K562 (cell line): ENCODE measurements at regions not wholly inside any gene's neighbourhood (a gene's known extent, or its start where the extent isn't known, plus 50 kb on each side); places are given as distances from the start of the nearest gene placed in this dataset.

Source experiments
- ATAC-seq: fragments of 200-7000 bp; cut with Tn5 transposase; 3 replicates; pipeline ENCODE4 v1.9.1; 2020; ENCODE audit warnings: moderate library complexity
- BruUV-seq: library from RNA; stranded (reverse); fragments of 400-500 nt; replicated peaks from 2 replicates; lab custom pipeline; 2021; lab: Mats Ljungman, UMichigan
- CTCF ChIA-PET: fragments of 300-600 bp; formaldehyde crosslinking; extraction: SDS; loops from one replicate; lab custom pipeline; 2021; ENCODE audit warnings: low intra/inter-chr PET ratio; lab: Yijun Ruan, JAX
- POLR2A ChIA-PET: fragments of 300-600, 350-650 bp; sonication (Branson Sonifier 250); formaldehyde crosslinking; extraction: SDS; loops from one replicate; lab custom pipeline; 2021; ENCODE audit warnings: antibody characterized with exemption, inconsistent platforms; lab: Yijun Ruan, JAX
- DNase-seq, 4 experiments: peaks; one replicate each; pipeline versions ENCODE4 v3.0.0 to v3.0.0-alpha.2; 2011 to 2018; ENCODE audit warnings: low spot score in 3 of 4, mixed read lengths in 3 of 4; ENCODE audit errors: extremely low read depth in 1 of 4
- FAIRE-seq: peaks from 2 replicates; lab custom pipeline; 2011; peaks lifted over from hg19 to GRCh38; lab: Jason Lieb, UNC
- H2AFZ ChIP-seq: 2 replicates; pipeline ENCODE4 v1.6.0; 2011; ENCODE audit warnings: low read depth, low read length, control low read depth, inconsistent platforms
- H3K27ac ChIP-seq: fragments of 200-600 bp; 3 replicates; pipeline ENCODE4 v1.8.0; 2011; ENCODE audit warnings: low read depth, mild to moderate bottlenecking, control low read depth, inconsistent platforms, low read length, moderate library complexity, mixed read lengths; ENCODE audit errors: extremely low read depth
- H3K27me3 ChIP-seq, 2 experiments: fragments of 300-600 bp in 1 of 2; 2 replicates in 1 of 2; 3 replicates in 1 of 2; pipeline versions ENCODE4 v1.6.0 to v1.8.0; 2011; ENCODE audit warnings: inconsistent platforms in 2 of 2, low read length in 2 of 2, mild to moderate bottlenecking in 1 of 2, mixed read lengths in 1 of 2, moderate library complexity in 1 of 2; ENCODE audit not compliant: control insufficient read depth in 2 of 2, insufficient read depth in 2 of 2
- H3K36me3 ChIP-seq: fragments of 300-600 bp; 3 replicates; pipeline ENCODE4 v1.8.0; 2011; ENCODE audit warnings: mild to moderate bottlenecking, low read length, inconsistent platforms; ENCODE audit not compliant: control insufficient read depth, insufficient read depth
- H3K4me1 ChIP-seq, 2 experiments: fragments of 200-600 bp in 1 of 2; replicated peaks in 1 of 2; 2 replicates in 1 of 2; 3 replicates in 1 of 2; pipeline versions ENCODE4 v1.5.1 to v1.8.0; 2011; ENCODE audit warnings: inconsistent platforms in 2 of 2, low read length in 2 of 2, mild to moderate bottlenecking in 1 of 2, mixed read lengths in 1 of 2, moderate library complexity in 1 of 2; ENCODE audit not compliant: control insufficient read depth in 2 of 2, insufficient read depth in 2 of 2
- H3K4me2 ChIP-seq: 2 replicates; pipeline ENCODE4 v1.6.1; 2011; ENCODE audit warnings: low read length, control low read depth, inconsistent platforms, mixed read lengths; ENCODE audit not compliant: insufficient read depth
- H3K4me3 ChIP-seq: fragments of 200-600 bp; sonication (generic), shearing (Covaris generic); 2 replicates; pipeline ENCODE4 v1.5.1; 2016; ENCODE audit warnings: control low read depth, inconsistent platforms
- H3K79me2 ChIP-seq: fragments of 200-600 bp; 3 replicates; pipeline ENCODE4 v1.8.0; 2011; ENCODE audit warnings: low read length, inconsistent platforms; ENCODE audit not compliant: control insufficient read depth, insufficient read depth
- H3K9ac ChIP-seq, 2 experiments: 2 replicates each; pipeline versions ENCODE4 v1.6.0 to v1.6.1; 2011; ENCODE audit warnings: low read depth in 2 of 2, low read length in 2 of 2, control low read depth in 1 of 2, inconsistent platforms in 1 of 2, mild to moderate bottlenecking in 1 of 2, mixed read lengths in 1 of 2; ENCODE audit not compliant: insufficient read depth in 1 of 2
- H3K9me1 ChIP-seq: one replicate; pipeline ENCODE4 v1.6.0; 2011; ENCODE audit warnings: inconsistent platforms, mild to moderate bottlenecking, low read length, moderate library complexity; ENCODE audit not compliant: control insufficient read depth, insufficient read depth
- H3K9me3 ChIP-seq: replicated peaks from 2 replicates; pipeline ENCODE4 v1.5.1; 2011; ENCODE audit warnings: low read depth, low read length, inconsistent platforms; ENCODE audit not compliant: control insufficient read depth, insufficient read depth
- H4K20me1 ChIP-seq: replicated peaks from 2 replicates; pipeline ENCODE4 v1.6.1; 2011; ENCODE audit warnings: low read length, inconsistent platforms, mixed read lengths; ENCODE audit not compliant: control insufficient read depth, insufficient read depth
- BCLAF1 ChIP-seq, 2 experiments: fragments of 450-650 bp in 1 of 2; IDR thresholded peaks; 2 replicates each; pipeline ENCODE4 v1.6.1; 2011 to 2017; ENCODE audit warnings: low read depth in 2 of 2, antibody characterized with exemption in 1 of 2, borderline replicate concordance in 1 of 2, low read length in 1 of 2, mild to moderate bottlenecking in 1 of 2, mixed read lengths in 1 of 2; ENCODE audit not compliant: control insufficient read depth in 1 of 2
- CREB5 ChIP-seq: fragments of 250-450 bp; sonication (Bioruptor Pico); IDR thresholded peaks from 2 replicates; pipeline ENCODE4 v1.5.0; 2020; ENCODE audit warnings: mild to moderate bottlenecking
- ELF1 ChIP-seq: fragments of 200-800 bp; sonication (Bioruptor generic); IDR thresholded peaks from 2 replicates; pipeline ENCODE4 v1.6.1; 2016; ENCODE audit warnings: missing genetic modification characterization, missing compliant biosample characterization
- FOXP4 ChIP-seq: sonication (generic); formaldehyde crosslinking; IDR thresholded peaks from 2 replicates; pipeline ENCODE4 v1.8.0; 2022; ENCODE audit warnings: mild to moderate bottlenecking, missing genetic modification reagents, borderline replicate concordance
- HDAC8 ChIP-seq: fragments of 450-650 bp; IDR thresholded peaks from 2 replicates; pipeline ENCODE4 v1.6.1; 2016; ENCODE audit warnings: mild to moderate bottlenecking, missing genetic modification characterization, moderate library complexity, missing compliant biosample characterization
- JUNB ChIP-seq: fragments of 450-650 bp; formaldehyde crosslinking; conservative IDR thresholded peaks from 2 replicates; pipeline ENCODE4 v1.4.0; 2020; ENCODE audit warnings: mild to moderate bottlenecking
- MLLT1 ChIP-seq, 2 experiments: fragments of 450-650 bp; IDR thresholded peaks; 2 replicates each; pipeline ENCODE4 v1.6.1; 2016
- POLR2G ChIP-seq: fragments of 200-400 bp; formaldehyde crosslinking; IDR thresholded peaks from 2 replicates; pipeline ENCODE4 v1.6.1; 2017; ENCODE audit warnings: low read depth, mild to moderate bottlenecking, antibody characterized with exemption, low read length, moderate library complexity
- SRF ChIP-seq, 2 experiments: fragments of 250-450, 450-650 bp in 1 of 2; sonication (Bioruptor Pico) in 1 of 2; sonication (generic) in 1 of 2; formaldehyde crosslinking; IDR thresholded peaks; 2 replicates each; pipeline versions ENCODE4 v1.5.0 to v1.5.1; 2020 to 2022; ENCODE audit warnings: mild to moderate bottlenecking in 1 of 2, missing genetic modification reagents in 1 of 2
- STAT5B ChIP-seq: fragments of 250-450 bp; sonication (Bioruptor Pico); IDR thresholded peaks from 2 replicates; pipeline ENCODE4 v1.8.0; 2021; ENCODE audit warnings: mild to moderate bottlenecking, inconsistent platforms
- ZNF212 ChIP-seq: fragments of 450-650 bp; formaldehyde crosslinking; IDR thresholded peaks from 2 replicates; pipeline ENCODE4 v1.4.0; 2020; ENCODE audit warnings: mild to moderate bottlenecking
- ZNF695 ChIP-seq: fragments of 450-650 bp; formaldehyde crosslinking; IDR thresholded peaks from 2 replicates; pipeline ENCODE4 v1.4.0; 2020; ENCODE audit warnings: mild to moderate bottlenecking, moderate library complexity
- ZSCAN32 ChIP-seq: fragments of 450-650 bp; formaldehyde crosslinking; IDR thresholded peaks from 2 replicates; pipeline ENCODE4 v1.4.0; 2020; ENCODE audit warnings: mild to moderate bottlenecking, moderate library complexity
- WGBS: fragments of 100-300 bp; shearing (Covaris generic); methylation state at CpG from one replicate; pipeline ENCODE4 v1.1.6; 2016; ENCODE audit warnings: low coverage, mixed read lengths; ENCODE audit not compliant: insufficient coverage; ENCODE audit errors: missing lambda C conversion rate; 5-methylcytosine and 5-hydroxymethylcytosine counted together
- in situ Hi-C: fragments of 300-500 bp; cut with MboI; formaldehyde crosslinking; loops from 4 replicates; pipeline ENCODE4 v1.15.0; 2018; ENCODE audit warnings: inconsistent platforms, mixed read lengths
- intact Hi-C: fragments of 100-400 bp; cut with micrococcal nuclease; formaldehyde crosslinking; loops from 2 replicates; pipeline ENCODE4 v1.14.2; 2022

- FAIRE-seq = no peak
- H3K9me3 ChIP-seq = no peaks in the 10 kb centered on the region
- in situ Hi-C loops = no loop called here
Measured at GRCh38 chr11:80473562-80473961, 1032.7 kb upstream of the TENM4 start.

More at GRCh38 chr11:80473562-80473961, 1032.7 kb upstream of the TENM4 start:
- no peaks in the 10 kb centered on the region for H3K9me1 ChIP-seq
- H3K4me3 ChIP-seq = no peak overlapping the region
- no peaks in the 10 kb centered on the region for H3K27me3 ChIP-seq
- CTCF ChIA-PET = no interaction called here
- no peak overlapping the region for H3K4me2 ChIP-seq
- BruUV-seq = no TSS peak
- no peaks in the 10 kb centered on the region for H3K4me1 ChIP-seq
- 0% methylated on average over 3 of the region's 3 CpGs for WGBS
- H3K79me2 ChIP-seq = no peaks in the 10 kb centered on the region
- TF ChIP-seq ELF1 (tag) (no peak), JUNB (CRISPR knock-in tag) (no peak), POLR2G (no peak), SRF (CRISPR knock-in tag; IDR thresholded peaks at IDR 0.05) (no peak), STAT5B (CRISPR knock-in tag) (no peak), BCLAF1 (IDR thresholded peaks at IDR 0.05; ENCODE audit: borderline replicate concordance in 1 of 2, control insufficient read depth in 1 of 2, low read depth in 2 of 2, low read length in 1 of 2) (no peak), MLLT1 (IDR thresholded peaks at IDR 0.05) (no peak), HDAC8 (no peak), FOXP4 (no peak), ZNF212 (no peak), ZNF695 (no peak), CREB5 (CRISPR knock-in tag) (no peak), ZSCAN32 (CRISPR knock-in tag) (no peak)
- ATAC-seq = no peak
- H3K27ac ChIP-seq = no peak overlapping the region
- DNase-seq = no peak
- H3K9ac ChIP-seq = no peak overlapping the region
- intact Hi-C loops = no loop called here
- POLR2A ChIA-PET = no interaction called here
- no peaks in the 10 kb centered on the region for H4K20me1 ChIP-seq
- H2AFZ ChIP-seq = no peak overlapping the region
- no peaks in the 10 kb centered on the region for H3K36me3 ChIP-seq
